Mucosa of stomach (tissue), 1 donor: ENCODE measurements at regions not wholly inside any gene's neighbourhood (a gene's known extent, or its start where the extent isn't known, plus 50 kb on each side); places are given as distances from the start of the nearest gene placed in this dataset.

Experiments used
- H3K27me3 ChIP-seq: one replicate; pipeline ENCODE4 v1.7.0; 2013; ENCODE audit warnings: mild to moderate bottlenecking, low read length; ENCODE audit not compliant: control insufficient read depth, insufficient read depth
- H3K36me3 ChIP-seq: one replicate; pipeline ENCODE4 v1.7.0; 2013; ENCODE audit warnings: low read length; ENCODE audit not compliant: control insufficient read depth, insufficient read depth
- H3K4me1 ChIP-seq: one replicate; pipeline ENCODE4 v1.7.0; 2013; ENCODE audit warnings: mild to moderate bottlenecking, low read length; ENCODE audit not compliant: control insufficient read depth, insufficient read depth
- H3K4me3 ChIP-seq: one replicate; pipeline ENCODE4 v1.7.0; 2013; ENCODE audit warnings: low read length
- H3K9ac ChIP-seq: one replicate; pipeline ENCODE4 v1.7.0; 2013; ENCODE audit warnings: mild to moderate bottlenecking, low read length, moderate library complexity
- H3K9me3 ChIP-seq: one replicate; pipeline ENCODE4 v1.7.0; 2013; ENCODE audit warnings: mild to moderate bottlenecking, low read length, moderate library complexity; ENCODE audit not compliant: control insufficient read depth
- donor health status: Pancreatic carcinoma.

DNA sequence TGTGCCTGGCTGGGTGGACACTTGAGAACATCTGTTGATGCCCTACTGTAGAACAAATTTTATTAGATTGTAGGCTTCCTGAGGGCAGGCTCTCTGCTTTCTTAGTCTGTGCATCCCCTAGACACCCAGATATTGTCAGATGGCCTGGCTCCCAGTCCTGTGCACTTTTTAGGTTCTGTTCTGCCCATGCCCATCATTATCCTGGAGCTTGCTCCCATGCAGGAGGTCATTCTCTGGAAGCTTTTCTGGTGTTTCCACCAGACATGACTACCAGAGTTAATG is 213.3 kb downstream of the MYCN start:
- H3K27me3 ChIP-seq, result no peaks in the 10 kb centered on the region
- no peak overlapping the region for H3K4me3 ChIP-seq
- H3K9ac ChIP-seq, result no peak overlapping the region
- H3K4me1 ChIP-seq, result no peaks in the 10 kb centered on the region
- no peaks in the 10 kb centered on the region for H3K36me3 ChIP-seq
- no peaks in the 10 kb centered on the region for H3K9me3 ChIP-seq

DNA sequence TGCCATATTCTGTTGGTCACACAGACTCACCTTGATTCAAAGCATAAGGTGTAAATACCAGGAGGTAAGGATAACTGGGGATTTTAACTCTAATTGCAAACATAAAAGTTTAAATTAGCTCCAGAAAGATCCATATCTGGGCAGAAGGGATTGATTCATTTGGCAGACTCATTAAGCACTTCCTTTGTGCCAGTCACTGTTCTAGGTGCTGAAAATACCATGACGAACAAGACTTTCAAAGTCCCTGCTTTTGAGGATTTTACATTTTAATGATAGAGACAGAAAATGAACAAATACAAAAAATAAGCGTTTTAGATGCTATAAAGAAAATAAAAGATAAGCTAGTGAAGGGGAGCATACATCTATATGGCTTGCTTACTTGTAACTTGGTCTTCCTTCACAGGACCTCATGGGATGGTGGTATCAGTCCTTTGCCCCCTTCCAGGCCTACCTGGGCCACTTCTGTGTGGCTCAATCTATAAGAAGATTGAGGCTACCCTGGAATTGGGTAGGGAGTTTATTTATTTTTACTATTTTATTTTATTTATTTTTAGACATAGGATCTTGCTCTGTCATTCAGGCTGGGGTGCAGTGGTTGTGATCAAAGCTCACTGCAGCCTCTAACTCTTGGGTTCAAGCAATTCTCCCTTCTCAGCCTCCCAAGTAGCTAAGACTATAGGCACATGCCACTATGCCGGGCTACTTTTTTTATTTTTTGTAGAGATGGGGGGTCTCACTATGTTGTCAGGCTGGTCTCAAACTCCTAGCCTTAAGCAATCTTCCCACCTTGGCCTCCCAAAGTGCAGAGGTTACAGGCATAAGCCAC is 212.8 kb downstream of the MYCN start:
- no peaks in the 10 kb centered on the region for H3K27me3 ChIP-seq
- no peak overlapping the region for H3K9ac ChIP-seq
- no peaks in the 10 kb centered on the region for H3K4me1 ChIP-seq
- H3K4me3 ChIP-seq, result no peak overlapping the region
- H3K9me3 ChIP-seq, result no peaks in the 10 kb centered on the region
- no peaks in the 10 kb centered on the region for H3K36me3 ChIP-seq

DNA sequence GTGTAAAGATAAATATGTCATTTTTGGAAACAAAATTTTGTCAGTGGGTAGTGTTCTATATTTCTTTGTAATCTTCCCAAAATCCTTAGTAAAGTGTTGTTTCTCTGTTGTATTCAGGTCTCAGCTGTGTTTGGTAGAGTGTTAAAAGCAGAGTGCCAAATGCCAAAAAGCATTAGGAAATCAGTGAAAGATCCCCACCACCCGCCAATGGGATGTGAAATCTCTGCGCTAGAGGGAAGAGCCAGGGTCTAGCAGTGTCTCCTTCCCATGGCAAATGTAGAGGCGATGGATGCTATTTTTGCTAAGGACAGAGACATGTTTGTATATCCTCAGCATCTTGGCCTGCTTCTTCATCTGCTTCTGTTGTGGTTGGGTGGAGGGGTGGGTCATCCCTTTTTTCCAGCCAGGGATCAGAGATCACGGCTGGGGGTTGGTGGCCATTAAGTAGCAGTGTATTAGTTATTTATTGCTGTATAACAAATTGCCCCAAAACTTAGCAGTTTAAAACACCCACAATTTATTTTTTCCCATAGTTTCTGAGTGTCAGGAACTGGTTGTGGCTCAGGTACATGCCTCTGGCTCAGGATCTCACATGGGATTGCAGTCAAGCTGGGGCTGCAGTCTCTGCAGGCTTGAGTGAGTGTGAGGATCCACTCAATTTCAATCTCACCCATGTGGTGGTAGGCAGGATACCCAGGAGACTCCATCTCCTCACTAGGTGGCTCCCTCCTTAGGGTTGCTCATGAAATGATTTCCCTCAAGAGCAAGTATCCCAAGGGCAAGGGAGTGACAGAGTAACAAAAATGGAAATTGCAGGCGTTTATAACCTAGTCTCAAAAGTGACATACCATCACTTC is 211.9 kb downstream of the MYCN start:
- H3K9ac ChIP-seq, result no peak overlapping the region

DNA sequence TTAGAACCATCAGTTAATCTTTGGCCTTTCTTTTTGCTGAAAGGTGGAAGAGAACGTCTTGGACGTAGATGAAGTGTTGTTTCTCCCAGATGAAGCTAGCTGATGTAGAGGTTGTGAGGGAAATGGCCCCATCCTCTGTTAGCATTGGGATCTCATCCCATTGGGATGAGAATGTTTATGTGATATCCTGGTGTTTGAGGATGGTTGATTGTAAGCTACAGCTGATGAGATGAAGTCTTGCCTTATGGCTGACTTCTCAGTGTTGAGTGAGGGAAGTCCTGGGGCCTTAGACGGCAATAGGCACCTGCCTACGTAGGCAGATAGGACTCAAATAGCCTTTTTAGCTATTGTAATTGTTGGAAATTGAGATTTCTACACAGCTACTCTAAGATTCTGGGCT is 211.3 kb downstream of the MYCN start:
- H3K27me3 ChIP-seq, result no peaks in the 10 kb centered on the region
- no peak overlapping the region for H3K4me3 ChIP-seq
- no peaks in the 10 kb centered on the region for H3K36me3 ChIP-seq
- H3K9ac ChIP-seq, result no peak overlapping the region
- no peaks in the 10 kb centered on the region for H3K9me3 ChIP-seq
- no peaks in the 10 kb centered on the region for H3K4me1 ChIP-seq

More for the DNA sequence above, 211.9 kb downstream of the MYCN start:
- H3K4me1 ChIP-seq, result no peaks in the 10 kb centered on the region
- no peaks in the 10 kb centered on the region for H3K27me3 ChIP-seq
- no peak overlapping the region for H3K4me3 ChIP-seq
- H3K9me3 ChIP-seq, result no peaks in the 10 kb centered on the region
- H3K36me3 ChIP-seq, result no peaks in the 10 kb centered on the region

DNA sequence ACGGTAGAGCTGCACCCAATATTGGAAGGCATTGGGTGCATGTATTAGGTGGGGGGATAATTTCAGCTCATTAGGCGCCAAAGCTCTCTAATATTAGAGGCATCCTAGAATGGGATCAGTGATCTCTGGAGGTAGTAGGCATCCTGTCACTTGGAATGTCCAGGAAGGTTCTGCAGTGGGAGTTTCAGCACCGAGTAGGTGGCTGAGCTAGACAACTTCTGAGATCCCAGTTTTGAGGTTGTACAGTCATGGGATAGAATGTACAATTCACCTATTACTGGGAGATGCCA is 210.9 kb downstream of the MYCN start:
- Histone ChIP-seq H3K4me3 (no peak overlapping the region), H3K4me1 (no peaks in the 10 kb centered on the region), H3K36me3 (no peaks in the 10 kb centered on the region), H3K9me3 (no peaks in the 10 kb centered on the region), H3K27me3 (no peaks in the 10 kb centered on the region), H3K9ac (no peak overlapping the region)

DNA sequence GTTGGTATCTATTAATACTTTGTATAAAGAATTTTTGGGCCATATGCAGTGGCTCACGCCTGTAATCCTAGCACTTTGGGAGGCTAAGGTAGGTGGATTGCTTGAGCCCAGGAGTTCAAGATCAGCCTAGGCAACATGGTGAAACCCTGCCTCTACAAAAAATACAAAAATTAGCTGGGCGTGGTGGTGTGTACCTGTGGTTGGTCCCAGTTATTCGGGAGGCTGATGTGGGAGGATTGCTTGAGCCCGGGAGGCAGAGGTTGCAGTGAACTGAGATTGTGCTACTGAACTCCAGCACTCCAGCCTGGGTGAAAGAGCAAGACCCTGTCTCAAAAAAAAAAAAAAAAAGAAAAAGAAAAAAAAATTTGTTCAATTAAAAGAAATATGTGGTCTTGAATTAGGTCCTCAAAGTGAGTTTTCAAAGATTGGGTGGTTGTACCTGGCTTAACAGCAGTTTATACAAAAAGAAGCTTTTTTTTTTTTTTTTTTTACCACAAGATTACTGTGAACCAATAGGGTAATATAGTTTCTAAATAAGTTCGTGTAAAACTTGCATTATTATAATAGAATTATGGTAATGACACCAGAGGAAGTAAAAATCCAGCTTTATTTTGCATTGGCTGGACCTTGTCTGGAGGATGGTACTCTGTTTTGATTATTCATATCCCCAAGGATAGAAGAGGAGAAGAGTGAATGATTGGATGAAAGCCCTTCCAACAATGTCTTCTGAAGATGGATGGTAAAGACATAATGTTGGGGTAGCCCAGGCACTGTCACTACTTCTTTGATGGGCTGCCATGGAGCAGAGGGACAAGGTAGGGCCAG is 210.3 kb downstream of the MYCN start:
- no peaks in the 10 kb centered on the region for H3K27me3 ChIP-seq
- H3K9ac ChIP-seq, result no peak overlapping the region
- no peaks in the 10 kb centered on the region for H3K9me3 ChIP-seq
- no peak overlapping the region for H3K4me3 ChIP-seq
- no peaks in the 10 kb centered on the region for H3K4me1 ChIP-seq
- H3K36me3 ChIP-seq, result no peaks in the 10 kb centered on the region

DNA sequence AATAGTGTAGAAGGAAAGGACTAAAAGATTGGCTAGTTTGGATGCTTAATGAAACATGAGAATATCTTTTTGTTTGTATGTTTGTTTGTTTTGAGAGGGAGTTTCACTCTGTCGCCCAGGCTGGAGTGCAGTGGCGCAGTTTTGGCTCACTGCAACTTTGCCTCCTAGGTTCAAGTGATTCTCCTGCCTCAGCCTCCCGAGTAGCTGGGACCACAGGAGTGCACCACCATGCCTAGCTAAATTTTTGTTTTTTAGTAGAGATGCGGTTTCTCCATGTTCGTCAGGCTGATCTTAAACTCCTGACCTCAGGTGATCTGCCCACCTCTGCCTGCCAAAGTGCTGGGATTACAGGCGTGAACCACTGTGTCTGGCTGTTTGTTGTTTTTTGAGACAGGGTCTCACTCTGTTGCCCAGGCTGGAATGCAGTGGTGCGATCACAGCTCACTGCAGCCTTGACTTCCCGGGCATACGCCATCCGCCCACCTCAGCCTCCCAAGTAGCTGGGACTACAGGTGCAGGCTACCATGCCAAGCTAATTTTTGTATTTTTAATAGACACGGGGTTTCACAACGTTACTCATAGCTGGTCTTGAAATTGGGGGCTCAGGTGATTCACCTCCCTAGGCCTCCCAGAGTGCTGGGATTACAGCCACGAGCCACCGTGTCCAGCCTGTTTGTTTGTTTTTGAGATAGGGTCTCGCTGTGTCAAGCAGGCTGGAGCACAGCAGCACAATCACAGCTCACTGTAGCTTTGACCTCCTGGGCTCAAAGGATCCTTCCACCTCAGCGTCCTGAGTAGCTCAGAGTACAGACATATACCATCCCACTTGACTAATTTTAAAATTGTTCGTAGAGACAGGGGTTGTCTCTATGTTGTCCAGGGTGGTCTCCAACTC is 209.2 kb downstream of the MYCN start:
- no peak overlapping the region for H3K9ac ChIP-seq
- no peaks in the 10 kb centered on the region for H3K4me1 ChIP-seq

DNA sequence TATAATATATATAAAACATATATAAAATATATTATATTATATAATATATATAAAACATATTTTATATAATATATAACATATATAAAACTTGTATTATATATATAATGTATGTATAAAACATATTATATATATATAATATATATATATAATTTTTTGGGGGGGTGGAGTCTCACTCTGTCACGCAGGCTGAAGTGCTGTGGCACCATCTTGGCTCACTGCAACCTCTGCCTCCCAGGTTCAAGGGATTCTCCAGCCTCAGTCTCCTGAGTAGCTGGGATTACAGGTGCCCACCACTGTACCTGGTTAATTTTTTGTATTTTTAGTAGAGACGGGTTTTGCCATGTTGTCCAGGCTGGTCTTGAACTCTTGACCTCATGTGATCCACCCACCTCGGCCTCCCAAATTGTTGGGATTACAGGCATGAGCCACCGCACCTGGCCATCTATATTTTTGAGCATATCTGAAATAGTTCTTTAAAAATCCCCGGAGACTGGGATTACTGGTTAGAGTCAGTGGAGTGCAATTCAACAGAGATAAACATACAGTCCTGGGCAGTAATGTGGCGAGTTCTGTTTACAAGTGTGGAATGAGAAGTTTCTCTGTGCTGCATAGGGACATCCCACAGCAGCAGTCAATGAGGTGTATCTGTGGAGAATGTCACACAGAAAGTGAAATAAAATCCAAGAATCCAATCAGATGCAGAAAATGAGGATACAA is 208.4 kb downstream of the MYCN start:
- Histone ChIP-seq H3K9ac (no peak overlapping the region), H3K4me1 (no peaks in the 10 kb centered on the region), H3K36me3 (no peaks in the 10 kb centered on the region), H3K27me3 (no peaks in the 10 kb centered on the region), H3K4me3 (no peak overlapping the region), H3K9me3 (no peaks in the 10 kb centered on the region)

More for the DNA sequence above, 209.2 kb downstream of the MYCN start:
- H3K27me3 ChIP-seq, result no peaks in the 10 kb centered on the region
- no peaks in the 10 kb centered on the region for H3K9me3 ChIP-seq
- no peak overlapping the region for H3K4me3 ChIP-seq
- no peaks in the 10 kb centered on the region for H3K36me3 ChIP-seq

DNA sequence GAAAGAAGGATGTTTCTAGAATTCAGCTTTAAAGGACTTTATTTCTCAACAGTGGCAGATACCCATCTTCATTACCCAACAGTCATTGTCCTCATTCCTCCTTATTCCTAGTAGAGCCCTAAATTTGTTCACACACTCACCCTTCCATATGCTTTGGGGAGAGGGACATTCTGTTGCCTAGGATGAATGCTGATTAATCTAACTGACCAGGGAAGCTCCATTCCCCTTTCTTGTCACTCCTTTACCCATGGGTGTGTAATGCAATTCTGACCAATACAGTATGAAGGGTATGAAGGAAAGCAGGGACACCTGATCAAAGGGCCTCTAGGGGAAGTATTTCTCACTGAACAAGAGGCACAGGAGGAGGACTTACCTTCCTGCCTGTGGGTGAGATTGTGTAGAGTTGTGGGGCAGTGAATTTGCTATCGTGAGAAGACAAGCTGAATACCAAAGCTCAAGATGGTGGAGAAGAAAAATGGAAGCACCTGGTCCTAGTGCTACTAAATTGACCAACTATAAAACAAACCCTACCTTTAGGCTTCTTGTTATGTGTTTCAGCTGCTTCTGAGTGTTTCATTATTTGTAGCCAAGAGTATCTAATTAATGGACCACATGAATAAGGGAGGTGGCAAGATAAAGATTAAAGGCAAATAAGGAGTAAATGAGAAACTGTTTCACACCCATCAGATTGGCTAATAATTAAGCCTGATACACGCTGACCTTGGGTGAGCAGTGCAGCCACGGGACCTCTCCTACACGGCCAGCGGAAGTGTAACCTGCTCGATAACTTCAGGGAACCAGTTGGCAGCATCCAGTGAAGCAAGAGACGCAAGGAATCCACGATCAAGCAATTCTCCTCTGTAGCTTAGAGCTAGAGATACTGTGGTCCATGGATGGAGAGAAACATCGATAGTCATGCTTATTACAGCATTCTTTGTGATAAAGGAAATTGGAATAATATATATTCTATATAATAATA is 202.3 kb downstream of the MYCN start:
- Histone ChIP-seq H3K9ac (no peak overlapping the region), H3K27me3 (no peaks in the 10 kb centered on the region), H3K9me3 (no peaks in the 10 kb centered on the region), H3K4me1 (peaks cover 26% of the 10 kb centered on the region), H3K4me3 (peak overlapping the region; percentile 21), H3K36me3 (no peaks in the 10 kb centered on the region)

DNA sequence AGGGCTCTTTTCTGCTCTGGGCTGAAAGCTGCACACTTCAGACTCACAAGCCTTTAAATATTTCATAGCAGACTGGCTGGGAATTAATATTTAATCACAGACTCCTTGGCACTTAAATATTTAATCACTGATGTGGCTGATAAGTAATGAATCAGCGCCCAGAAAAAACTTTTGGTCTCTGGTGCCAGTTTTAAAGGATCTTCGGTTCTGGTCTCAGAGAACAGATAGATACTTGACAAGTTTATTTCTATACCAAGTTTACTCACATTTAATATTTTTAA is 201.2 kb downstream of the MYCN start:
- Histone ChIP-seq H3K9me3 (no peaks in the 10 kb centered on the region), H3K4me1 (peaks cover 32% of the 10 kb centered on the region), H3K36me3 (no peaks in the 10 kb centered on the region), H3K27me3 (no peaks in the 10 kb centered on the region), H3K9ac (no peak overlapping the region), H3K4me3 (no peak overlapping the region)
